ENCODE measurements at regions not wholly inside any gene's neighbourhood (a gene's known extent, or its start where the extent isn't known, plus 50 kb on each side); places are given as distances from the start of the nearest gene placed in this dataset.

DNA sequence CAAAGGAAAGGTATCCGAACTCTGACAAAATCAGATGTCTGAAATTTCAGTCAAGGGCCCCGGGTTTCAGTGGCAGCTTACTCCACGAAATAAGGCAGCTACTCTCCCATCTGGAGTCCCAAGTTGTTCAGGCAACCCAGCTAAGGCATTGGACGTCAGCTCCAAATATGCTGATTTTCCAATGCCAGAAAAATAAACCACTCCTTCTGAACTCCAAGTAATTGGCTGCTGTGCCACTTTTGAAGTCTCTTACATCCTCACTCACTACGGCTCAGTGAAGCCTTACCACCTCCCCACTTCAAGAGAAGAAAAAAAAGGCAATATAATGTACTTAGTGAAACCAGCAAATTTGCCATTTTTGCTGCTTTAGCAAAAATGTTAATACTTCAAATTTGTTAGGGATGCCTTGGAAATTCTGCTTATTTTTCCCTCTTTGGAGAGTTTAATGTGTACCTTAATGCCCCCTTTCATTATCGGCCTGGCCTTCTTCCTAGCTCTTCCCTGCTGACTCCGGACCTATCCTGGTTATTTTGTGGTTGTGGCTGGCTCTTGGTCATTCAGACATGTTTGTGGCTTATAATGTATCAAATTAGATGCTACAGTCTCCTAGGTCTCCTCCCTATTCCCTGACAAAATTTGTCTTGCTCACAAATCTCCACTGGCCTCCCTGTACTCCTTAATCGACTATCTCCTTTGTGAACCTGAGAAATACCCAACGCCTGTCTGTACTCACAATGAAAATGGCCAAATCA lies 589.2 kb upstream of the ZEB2 start:
- TF ChIP-seq, protein P1, sequence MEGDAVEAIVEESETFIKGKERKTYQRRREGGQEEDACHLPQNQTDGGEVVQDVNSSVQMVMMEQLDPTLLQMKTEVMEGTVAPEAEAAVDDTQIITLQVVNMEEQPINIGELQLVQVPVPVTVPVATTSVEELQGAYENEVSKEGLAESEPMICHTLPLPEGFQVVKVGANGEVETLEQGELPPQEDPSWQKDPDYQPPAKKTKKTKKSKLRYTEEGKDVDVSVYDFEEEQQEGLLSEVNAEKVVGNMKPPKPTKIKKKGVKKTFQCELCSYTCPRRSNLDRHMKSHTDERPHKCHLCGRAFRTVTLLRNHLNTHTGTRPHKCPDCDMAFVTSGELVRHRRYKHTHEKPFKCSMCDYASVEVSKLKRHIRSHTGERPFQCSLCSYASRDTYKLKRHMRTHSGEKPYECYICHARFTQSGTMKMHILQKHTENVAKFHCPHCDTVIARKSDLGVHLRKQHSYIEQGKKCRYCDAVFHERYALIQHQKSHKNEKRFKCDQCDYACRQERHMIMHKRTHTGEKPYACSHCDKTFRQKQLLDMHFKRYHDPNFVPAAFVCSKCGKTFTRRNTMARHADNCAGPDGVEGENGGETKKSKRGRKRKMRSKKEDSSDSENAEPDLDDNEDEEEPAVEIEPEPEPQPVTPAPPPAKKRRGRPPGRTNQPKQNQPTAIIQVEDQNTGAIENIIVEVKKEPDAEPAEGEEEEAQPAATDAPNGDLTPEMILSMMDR (IDR thresholded peaks at IDR 0.05; ENCODE audit: low read depth, low read length, missing control alignments): no peak
- no peak for DNase-seq (ENCODE audit: low read depth)
- no peak overlapping the region for H3K4me3 ChIP-seq (ENCODE audit: low read depth, low read length)

- H3K4me3 ChIP-seq (ENCODE audit: low read depth, low read length): no peak overlapping the region
- no peak for DNase-seq (ENCODE audit: low read depth)
- TF ChIP-seq, protein P1 (IDR thresholded peaks at IDR 0.05; ENCODE audit: low read depth, low read length, missing control alignments): no peak
Observed at GRCh38 chr2:145108361-145108778, 588.5 kb upstream of the ZEB2 start.

DNA sequence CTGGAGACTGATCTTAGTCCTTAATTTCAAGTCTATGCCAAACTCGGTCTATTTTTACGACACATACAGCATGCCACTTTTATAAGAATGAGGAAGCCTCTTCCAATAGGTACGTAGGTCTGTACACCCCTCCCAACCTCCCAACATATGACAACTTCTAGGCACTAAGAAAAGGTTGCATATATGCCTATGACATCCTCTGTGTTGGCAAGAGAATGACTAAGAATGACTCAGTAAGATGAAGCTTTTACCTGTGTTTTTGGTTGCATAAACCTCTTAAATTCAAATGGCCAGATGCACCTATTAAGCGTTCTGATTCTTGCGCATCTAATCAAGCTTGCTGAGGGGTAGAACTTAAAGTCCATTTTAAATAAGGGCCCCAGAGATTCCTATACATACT lies 586.4 kb upstream of the ZEB2 start:
- H3K4me3 ChIP-seq (ENCODE audit: low read depth, low read length): no peak overlapping the region
- DNase-seq (ENCODE audit: low read depth): no peak
- TF ChIP-seq, protein P1 (IDR thresholded peaks at IDR 0.05; ENCODE audit: low read depth, low read length, missing control alignments): no peak

DNA sequence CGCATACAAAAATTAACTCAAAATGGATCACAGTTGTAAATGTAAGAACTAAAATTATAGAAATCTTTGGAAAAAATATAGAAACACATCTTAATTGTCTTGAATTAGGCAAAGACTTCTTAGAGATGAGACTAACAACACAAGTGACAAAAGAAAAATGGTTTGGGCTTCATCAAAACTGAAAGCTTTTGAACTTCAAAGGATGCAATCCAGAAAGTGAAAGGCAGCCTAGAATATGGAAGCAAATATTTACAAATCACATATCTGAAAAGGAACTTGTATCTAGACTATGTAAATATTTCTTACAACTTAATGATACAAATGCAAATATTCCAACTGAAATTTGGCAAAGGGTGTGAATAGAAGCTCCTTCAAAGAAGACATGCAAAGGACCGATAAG lies 582.8 kb upstream of the ZEB2 start:
- TF ChIP-seq, protein P1 (IDR thresholded peaks at IDR 0.05; ENCODE audit: low read depth, low read length, missing control alignments): no peak

DNA sequence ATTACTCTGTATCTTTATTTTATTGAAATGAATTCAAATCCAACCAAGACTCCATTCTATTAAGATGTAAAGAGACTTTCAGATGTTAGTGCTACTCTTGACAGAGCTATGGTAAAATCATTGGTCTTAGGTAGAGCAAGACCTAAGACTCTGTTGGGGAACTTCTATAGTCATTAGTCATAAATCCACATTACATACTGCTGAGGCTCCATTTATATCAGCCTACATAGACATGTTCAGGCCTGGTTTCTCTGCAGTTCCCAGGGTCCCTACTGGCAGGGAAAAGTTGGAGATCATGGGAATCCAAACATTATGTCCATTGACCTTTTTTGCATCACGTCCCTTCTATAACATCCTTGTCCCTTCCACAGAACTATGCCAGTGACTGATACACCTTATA lies 580.4 kb upstream of the ZEB2 start:
- DNase-seq (ENCODE audit: low read depth): no peak
- TF ChIP-seq, protein P1 (IDR thresholded peaks at IDR 0.05; ENCODE audit: low read depth, low read length, missing control alignments): no peak
- H3K4me3 ChIP-seq (ENCODE audit: low read depth, low read length): no peak overlapping the region

More for the DNA sequence above, 582.8 kb upstream of the ZEB2 start:
- H3K4me3 ChIP-seq (ENCODE audit: low read depth, low read length): no peak overlapping the region
- DNase-seq (ENCODE audit: low read depth): no peak

- DNase-seq (ENCODE audit: low read depth): no peak
- TF ChIP-seq, protein P1 (IDR thresholded peaks at IDR 0.05; ENCODE audit: low read depth, low read length, missing control alignments): no peak
- no peak overlapping the region for H3K4me3 ChIP-seq (ENCODE audit: low read depth, low read length)
Observed at GRCh38 chr2:145096582-145096981, 576.7 kb upstream of the ZEB2 start.

Data from GM12864 (cell line).